Body of pancreas (tissue), 4 donors: ENCODE measurements at regions not wholly inside any gene's neighbourhood (a gene's known extent, or its start where the extent isn't known, plus 50 kb on each side); places are given as distances from the start of the nearest gene placed in this dataset.

Source experiments
- ATAC-seq: fragments of 150-250 bp; one replicate; pipeline ENCODE4 v1.9.1; 2016
- DNase-seq, 4 donors: peaks; one replicate each; pipeline ENCODE4 v3.0.0-alpha.2; 2019
- H3K27ac ChIP-seq, 4 donors: fragments of 200-600 bp; sonication (generic); 1 replicate in 3 of 4; 2 replicates in 1 of 4; pipeline versions ENCODE4 v1.5.1 to v1.6.1; 2016 to 2019; ENCODE audit warnings: mild to moderate bottlenecking in 1 of 4, mixed read lengths in 1 of 4, moderate library complexity in 1 of 4
- H3K27me3 ChIP-seq, 2 donors: fragments of 200-600 bp; sonication (generic); one replicate each; pipeline ENCODE4 v1.6.0; 2016; ENCODE audit warnings: mild to moderate bottlenecking in 1 of 2
- H3K36me3 ChIP-seq, 2 donors: fragments of 200-600 bp; sonication (generic); replicated peaks in 1 of 2; 2 replicates each; pipeline ENCODE4 v1.5.1; 2016; ENCODE audit warnings: low read depth in 2 of 2; ENCODE audit not compliant: insufficient read depth in 1 of 2
- H3K4me1 ChIP-seq: fragments of 200-600 bp; sonication (generic); one replicate; pipeline ENCODE4 v1.6.0; 2016
- H3K4me3 ChIP-seq, 2 donors: fragments of 200-600 bp; sonication (generic); 1 replicate in 1 of 2; 2 replicates in 1 of 2; pipeline ENCODE4 v1.5.1; 2016 to 2019
- H3K9me3 ChIP-seq, 3 donors: fragments of 200-600 bp; sonication (generic); 1 replicate in 2 of 3; 2 replicates in 1 of 3; pipeline ENCODE4 v1.5.1; 2016
- CTCF ChIP-seq, 7 experiments: fragments of 450-650 bp in 4 of 7; fragments of 200-600 bp in 3 of 7; sonication (generic) in 3 of 7; IDR thresholded peaks; one replicate each; pipeline ENCODE4 v1.5.1; 2016 to 2019; ENCODE audit warnings: antibody characterized with exemption in 7 of 7
- POLR2A ChIP-seq, 3 donors: fragments of 450-650 bp; IDR thresholded peaks; one replicate each; pipeline ENCODE4 v1.6.1; 2016; ENCODE audit warnings: antibody characterized with exemption in 3 of 3, mild to moderate bottlenecking in 2 of 3
- WGBS, 2 donors: methylation state at CpG; one replicate each; pipeline ENCODE4 v1.1.5; 2017; 5-methylcytosine and 5-hydroxymethylcytosine counted together
- intact Hi-C: fragments of 100-400 bp; cut with DNase I; formaldehyde crosslinking; loops from one replicate; pipeline ENCODE4 v1.15.1; 2023

DNA sequence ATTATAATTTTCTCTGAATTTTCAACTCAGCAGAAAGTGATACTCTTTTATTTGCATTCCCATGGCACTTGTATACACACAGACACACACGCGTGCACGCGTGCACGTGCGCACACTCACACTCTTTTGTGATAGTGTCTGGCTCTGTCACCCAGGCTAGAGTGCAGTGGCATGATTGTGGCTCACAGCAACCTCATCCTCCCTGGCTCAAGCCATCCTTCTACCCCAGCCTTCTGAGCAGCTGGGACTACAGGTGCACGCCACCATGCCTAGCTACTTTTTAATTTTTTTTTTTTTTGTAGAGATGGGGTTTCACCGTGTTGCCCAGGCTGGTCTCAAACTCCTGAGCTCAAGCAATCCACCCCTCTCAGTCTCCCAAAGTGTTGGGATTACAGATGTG is 123.2 kb downstream of the MC4R start:
- no peak for TF ChIP-seq CTCF (IDR thresholded peaks at IDR 0.05)
- TF ChIP-seq POLR2A (IDR thresholded peaks at IDR 0.05), result no peak
- intact Hi-C loops, result no loop called here

GRCh38 chr18:60248336-60249330 is 123.9 kb downstream of the MC4R start:
- DNase-seq (no peak), ATAC-seq (no peak)

More for the DNA sequence above, 123.2 kb downstream of the MC4R start:
- ATAC-seq, result no peak
- WGBS, 2 donors, result 86 to 90% methylated on average over 8 of the region's 8 CpGs
- Histone ChIP-seq H3K4me3 (no peak overlapping the region), H3K27me3 (no peaks in the 10 kb centered on the region), H3K36me3 (no peaks in the 10 kb centered on the region), H3K4me1 (no peaks in the 10 kb centered on the region), H3K9me3 (no peaks in the 10 kb centered on the region), H3K27ac (no peak overlapping the region)
- no peak for DNase-seq

DNA sequence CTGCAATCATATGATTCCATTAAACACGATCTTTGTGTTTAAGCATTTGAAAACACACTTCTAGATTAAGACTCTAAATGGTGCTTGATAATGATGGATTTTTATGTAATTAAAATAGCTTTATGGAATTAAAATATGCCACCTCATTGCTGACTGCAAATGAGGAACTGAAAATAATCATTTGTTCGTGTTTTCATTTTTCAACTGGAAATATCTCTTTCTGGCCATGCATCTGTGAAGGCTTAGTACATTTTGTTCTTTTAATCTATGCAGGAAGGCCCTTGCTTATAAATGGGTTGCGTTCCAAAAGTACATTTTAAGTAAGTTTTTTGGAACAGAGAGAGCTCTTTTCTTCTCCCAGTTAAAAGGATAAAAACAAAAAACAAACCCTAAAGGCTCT is 125.5 kb downstream of the MC4R start:
- Histone ChIP-seq H3K4me1 (no peaks in the 10 kb centered on the region), H3K27me3 (no peaks in the 10 kb centered on the region), H3K27ac (no peak overlapping the region), H3K36me3 (no peaks in the 10 kb centered on the region), H3K9me3 (no peaks in the 10 kb centered on the region), H3K4me3 (no peak overlapping the region)
- 45 to 52% methylated on average over 3 of the region's 3 CpGs for WGBS, 2 donors
- TF ChIP-seq CTCF (IDR thresholded peaks at IDR 0.05), result no peak
- no peak for TF ChIP-seq POLR2A (IDR thresholded peaks at IDR 0.05)
- intact Hi-C loops, result no loop called here
- DNase-seq, result no peak
- ATAC-seq, result no peak

More at GRCh38 chr18:60248336-60249330, 123.9 kb downstream of the MC4R start:
- Histone ChIP-seq H3K9me3 (no peaks in the 10 kb centered on the region), H3K4me1 (no peaks in the 10 kb centered on the region), H3K36me3 (no peaks in the 10 kb centered on the region), H3K27me3 (no peaks in the 10 kb centered on the region), H3K4me3 (no peak overlapping the region), H3K27ac (no peak overlapping the region)
- intact Hi-C loops, result no loop called here
- TF ChIP-seq POLR2A (IDR thresholded peaks at IDR 0.05), result no peak
- no peak for TF ChIP-seq CTCF (IDR thresholded peaks at IDR 0.05)
- 84 to 85% methylated on average over 2 of the region's 2 CpGs for WGBS, 2 donors

GRCh38 chr18:60246606-60247005 is 126.0 kb downstream of the MC4R start:
- Histone ChIP-seq H3K4me1 (no peaks in the 10 kb centered on the region), H3K36me3 (no peaks in the 10 kb centered on the region), H3K9me3 (no peaks in the 10 kb centered on the region), H3K27ac (no peak overlapping the region), H3K27me3 (no peaks in the 10 kb centered on the region), H3K4me3 (no peak overlapping the region)
- TF ChIP-seq CTCF (IDR thresholded peaks at IDR 0.05) (no peak), POLR2A (IDR thresholded peaks at IDR 0.05) (no peak)
- intact Hi-C loops, result no loop called here
- 69 to 75% methylated on average over 1 of the region's 1 CpG for WGBS, 2 donors
- ATAC-seq (no peak), DNase-seq (no peak)
